GM12878 (cell line): ENCODE measurements at regions not wholly inside any gene's neighbourhood (a gene's known extent, or its start where the extent isn't known, plus 50 kb on each side); places are given as distances from the start of the nearest gene placed in this dataset.

Experiments
- ATAC-seq: fragments of 200-7000 bp; cut with Tn5 transposase; 3 replicates; pipeline ENCODE4 v1.9.1; 2020; ENCODE audit warnings: mild to moderate bottlenecking, moderate library complexity
- BruUV-seq: library from RNA; stranded (reverse); fragments of 400-500 nt; replicated peaks from 2 replicates; lab custom pipeline; 2021; lab: Mats Ljungman, UMichigan
- CTCF ChIA-PET: fragments of 300-600 bp; sonication (Branson Sonifier 250); formaldehyde crosslinking; extraction: SDS; loops from one replicate; lab custom pipeline; 2021; ENCODE audit warnings: inconsistent platforms; lab: Yijun Ruan, JAX
- POLR2A ChIA-PET: fragments of 350-600 bp; formaldehyde crosslinking; extraction: SDS; loops from one replicate; lab custom pipeline; 2021; ENCODE audit warnings: inconsistent platforms; lab: Charles Lee
- RAD21 ChIA-PET: fragments of 300-600 bp; sonication (Branson Sonifier 250); formaldehyde crosslinking; loops from one replicate; lab custom pipeline; 2023; ENCODE audit warnings: antibody characterized with exemption; ENCODE audit not compliant: unreplicated experiment; lab: Charles Lee
- SMC1A ChIA-PET: fragments of 300-600 bp; sonication (Branson Sonifier 250); formaldehyde crosslinking; loops from one replicate; lab custom pipeline; 2023; ENCODE audit not compliant: unreplicated experiment, uncharacterized antibody; lab: Charles Lee
- DNase-seq: peaks from one replicate; pipeline ENCODE4 v3.0.0-alpha.2; 2011; ENCODE audit warnings: low read depth, low spot score
- FAIRE-seq: peaks from 3 replicates; lab custom pipeline; 2011; peaks lifted over from hg19 to GRCh38; lab: Jason Lieb, UNC
- H2AFZ ChIP-seq: 2 replicates; pipeline ENCODE4 v1.6.0; 2011; ENCODE audit warnings: low read depth, low read length, control low read depth; ENCODE audit not compliant: control insufficient read depth
- H3K27ac ChIP-seq: 2 replicates; pipeline ENCODE4 v1.5.1; 2011; ENCODE audit warnings: control low read depth; ENCODE audit not compliant: control insufficient read depth, insufficient read depth
- H3K27me3 ChIP-seq, 2 experiments: replicated peaks in 1 of 2; 2 replicates each; pipeline versions ENCODE4 v1.6.0 to v1.6.1; 2011; ENCODE audit warnings: low read length in 1 of 2; ENCODE audit not compliant: control insufficient read depth in 2 of 2, insufficient read depth in 2 of 2
- H3K36me3 ChIP-seq, 2 experiments: 2 replicates each; pipeline ENCODE4 v1.5.1; 2011; ENCODE audit warnings: low read length in 1 of 2; ENCODE audit not compliant: control insufficient read depth in 2 of 2, insufficient read depth in 2 of 2
- H3K4me1 ChIP-seq: 2 replicates; pipeline ENCODE4 v1.6.1; 2011; ENCODE audit warnings: mild to moderate bottlenecking, low read length, moderate library complexity, mixed read lengths; ENCODE audit not compliant: control insufficient read depth, insufficient read depth
- H3K4me2 ChIP-seq: 2 replicates; pipeline ENCODE4 v1.6.0; 2011; ENCODE audit warnings: control low read depth; ENCODE audit not compliant: control insufficient read depth, insufficient read depth
- H3K4me3 ChIP-seq: fragments of 200-600 bp; sonication (generic); 2 replicates; pipeline ENCODE4 v1.5.1; 2016
- H3K79me2 ChIP-seq: 2 replicates; pipeline ENCODE4 v1.6.0; 2011; ENCODE audit warnings: low read length; ENCODE audit not compliant: control insufficient read depth, insufficient read depth
- H3K9ac ChIP-seq: 2 replicates; pipeline ENCODE4 v1.8.0; 2011; ENCODE audit warnings: low read length, control low read depth, mixed read lengths; ENCODE audit not compliant: control insufficient read depth, insufficient read depth
- H3K9me3 ChIP-seq: replicated peaks from 3 replicates; pipeline ENCODE4 v1.5.1; 2011; ENCODE audit warnings: mild to moderate bottlenecking, low read length; ENCODE audit not compliant: control insufficient read depth, insufficient read depth
- H4K20me1 ChIP-seq: 2 replicates; pipeline ENCODE4 v1.6.0; 2011; ENCODE audit not compliant: control insufficient read depth, insufficient read depth
- GATAD2B ChIP-seq: fragments of 450-650 bp; conservative IDR thresholded peaks from 2 replicates; pipeline ENCODE4 v1.6.1; 2017; ENCODE audit warnings: low read depth, mild to moderate bottlenecking, moderate library complexity
- HDGF ChIP-seq: fragments of 450-650 bp; IDR thresholded peaks from 2 replicates; pipeline ENCODE4 v1.6.1; 2016; ENCODE audit warnings: antibody characterized with exemption
- IKZF1 ChIP-seq: fragments of 450-650 bp; conservative IDR thresholded peaks from 2 replicates; pipeline ENCODE4 v1.6.1; 2017; ENCODE audit warnings: antibody characterized with exemption, mild to moderate bottlenecking
- IRF5 ChIP-seq: fragments of 450-650 bp; IDR thresholded peaks from 2 replicates; pipeline ENCODE4 v1.6.1; 2017; ENCODE audit warnings: borderline replicate concordance
- MEF2A ChIP-seq: IDR thresholded peaks from 2 replicates; pipeline ENCODE4 v1.6.1; 2011; ENCODE audit warnings: low read depth, mild to moderate bottlenecking, low read length, moderate library complexity; ENCODE audit not compliant: insufficient read depth
- MXI1 ChIP-seq: fragments of 150-350 bp; IDR thresholded peaks from 2 replicates; pipeline ENCODE4 v1.6.1; 2011; ENCODE audit warnings: low read depth, mild to moderate bottlenecking, inconsistent platforms, low read length, improper control_type of control experiment
- MYC ChIP-seq: IDR thresholded peaks from 2 replicates; pipeline ENCODE4 v1.6.1; 2011; ENCODE audit warnings: mild to moderate bottlenecking, low read length, moderate library complexity, inconsistent platforms; ENCODE audit not compliant: insufficient read depth, insufficient replicate concordance, insufficient read length, severe bottlenecking
- PKNOX1 ChIP-seq: fragments of 450-650 bp; IDR thresholded peaks from 2 replicates; pipeline ENCODE4 v1.6.1; 2016; ENCODE audit warnings: mild to moderate bottlenecking
- SMC3 ChIP-seq: IDR thresholded peaks from 2 replicates; pipeline ENCODE4 v1.6.1; 2011; ENCODE audit warnings: low read length, improper control_type of control experiment, borderline replicate concordance
- STAT1 ChIP-seq: fragments of 450-650 bp; conservative IDR thresholded peaks from 2 replicates; pipeline ENCODE4 v1.6.1; 2014; ENCODE audit warnings: antibody characterized with exemption, mild to moderate bottlenecking
- TCF3 ChIP-seq: IDR thresholded peaks from 2 replicates; pipeline ENCODE4 v1.6.1; 2012; ENCODE audit warnings: low read depth, mild to moderate bottlenecking, low read length, borderline replicate concordance; ENCODE audit not compliant: insufficient read depth
- ZNF687 ChIP-seq: fragments of 450-650 bp; IDR thresholded peaks from 2 replicates; pipeline ENCODE4 v1.6.1; 2017; ENCODE audit warnings: mild to moderate bottlenecking, moderate library complexity
- WGBS: methylation state at CpG from one replicate; pipeline ENCODE4 v1.1.6; 2016; ENCODE audit warnings: low lambda C conversion rate; ENCODE audit not compliant: insufficient replicate concordance, insufficient coverage; ENCODE audit errors: missing lambda C conversion rate; 5-methylcytosine and 5-hydroxymethylcytosine counted together
- in situ Hi-C: fragments of 300-500 bp; cut with MboI; formaldehyde crosslinking; loops from 9 replicates; pipeline ENCODE4 v1.14.3; 2018; ENCODE audit warnings: mixed read lengths
- intact Hi-C: fragments of 100-400 bp; cut with micrococcal nuclease; formaldehyde crosslinking; loops from one replicate; pipeline ENCODE4 v1.14.2; 2022; ENCODE audit not compliant: unreplicated experiment

- TF ChIP-seq PKNOX1 (no peak), IRF5 (no peak), MEF2A (no peak), GATAD2B (no peak), MYC (no peak)
Observed at GRCh38 chr14:28121512-28122297, 644.9 kb upstream of the FOXG1 start (continued).

GRCh38 chr14:28130610-28131284, 635.8 kb upstream of the FOXG1 start:
- Histone ChIP-seq H3K36me3 (no peaks in the 10 kb centered on the region), H3K9me3 (no peaks in the 10 kb centered on the region), H3K4me3 (no peak overlapping the region), H3K27ac (no peak overlapping the region), H3K4me2 (no peak overlapping the region), H4K20me1 (no peaks in the 10 kb centered on the region), H3K4me1 (no peaks in the 10 kb centered on the region), H2AFZ (no peak overlapping the region), H3K27me3 (no peaks in the 10 kb centered on the region), H3K9ac (no peak overlapping the region), H3K79me2 (no peaks in the 10 kb centered on the region)
- CTCF ChIA-PET = no interaction called here
- DNase-seq (no peak), FAIRE-seq (no peak), ATAC-seq (no peak)
- 53% methylated on average over 7 of the region's 7 CpGs for WGBS
- no TSS peak for BruUV-seq
- POLR2A ChIA-PET = no interaction called here
- in situ Hi-C loops (no loop called here), intact Hi-C loops (no loop called here)
- SMC1A ChIA-PET = interaction anchor here (0.7 kb wide), 1 partner anchor 223 kb away, joined by 3 read pairs; no protein-coding TSS in a partner anchor
- RAD21 ChIA-PET = no interaction called here
- TF ChIP-seq SMC3 = no peak
- TF ChIP-seq MXI1 = no peak
- no peak for TF ChIP-seq IKZF1
- TF ChIP-seq PKNOX1 = no peak
- TF ChIP-seq STAT1 = no peak
- TF ChIP-seq TCF3 = no peak
- TF ChIP-seq ZNF687 = no peak
- TF ChIP-seq HDGF = no peak
